Fibroblast of lung (primary cell): ENCODE measurements at regions not wholly inside any gene's neighbourhood (a gene's known extent, or its start where the extent isn't known, plus 50 kb on each side); places are given as distances from the start of the nearest gene placed in this dataset.

Experiments
- DNase-seq, 2 donors: peaks; one replicate each; pipeline versions ENCODE4 v3.0.0 to v3.0.0-alpha.2; 2010; ENCODE audit warnings: low read depth in 2 of 2
- H2AFZ ChIP-seq: 2 replicates; pipeline ENCODE4 v1.5.1; 2012; ENCODE audit warnings: low read length, control low read depth, inconsistent platforms
- H3K27ac ChIP-seq: 2 replicates; pipeline ENCODE4 v1.5.1; 2011; ENCODE audit warnings: low read length, control low read depth; ENCODE audit not compliant: insufficient read depth
- H3K27me3 ChIP-seq: 2 replicates; pipeline ENCODE4 v1.5.1; 2011; ENCODE audit warnings: mild to moderate bottlenecking, low read length; ENCODE audit not compliant: control insufficient read depth, insufficient read depth
- H3K36me3 ChIP-seq: 2 replicates; pipeline ENCODE4 v1.5.1; 2011; ENCODE audit warnings: low read length; ENCODE audit not compliant: control insufficient read depth, insufficient read depth
- H3K4me1 ChIP-seq: 2 replicates; pipeline ENCODE4 v1.5.1; 2011; ENCODE audit warnings: low read length; ENCODE audit not compliant: control insufficient read depth, insufficient read depth; ENCODE audit errors: extremely low read depth
- H3K4me2 ChIP-seq: 2 replicates; pipeline ENCODE4 v1.5.1; 2011; ENCODE audit warnings: low read length, control low read depth; ENCODE audit not compliant: insufficient read depth; ENCODE audit errors: extremely low read depth
- H3K4me3 ChIP-seq, 4 experiments: fragments of 200-600 bp in 1 of 4; sonication (generic) in 1 of 4; replicated peaks in 1 of 4; 2 replicates each; pipeline ENCODE4 v1.5.1; 2011 to 2016; ENCODE audit warnings: low read length in 4 of 4, low read depth in 3 of 4, mild to moderate bottlenecking in 3 of 4, control low read depth in 2 of 4, inconsistent platforms in 1 of 4, mixed read lengths in 1 of 4; ENCODE audit not compliant: insufficient read depth in 1 of 4; ENCODE audit errors: control extremely low read depth in 1 of 4
- H3K79me2 ChIP-seq: 2 replicates; pipeline ENCODE4 v1.5.1; 2012; ENCODE audit warnings: mild to moderate bottlenecking, low read length, inconsistent platforms; ENCODE audit not compliant: control insufficient read depth, insufficient read depth
- H3K9ac ChIP-seq: 2 replicates; pipeline ENCODE4 v1.5.1; 2011; ENCODE audit warnings: mild to moderate bottlenecking, low read length, control low read depth; ENCODE audit not compliant: insufficient read depth
- H3K9me3 ChIP-seq: 2 replicates; pipeline ENCODE4 v1.5.1; 2012; ENCODE audit warnings: low read depth, low read length; ENCODE audit not compliant: control insufficient read depth, insufficient read depth
- H4K20me1 ChIP-seq: 2 replicates; pipeline ENCODE4 v1.5.1; 2011; ENCODE audit warnings: low read length; ENCODE audit not compliant: control insufficient read depth, insufficient read depth; ENCODE audit errors: extremely low read depth
- EZH2 ChIP-seq: IDR thresholded peaks from 2 replicates; pipeline ENCODE4 v1.5.1; 2012; ENCODE audit warnings: low read length, control low read depth, mild to moderate bottlenecking; ENCODE audit errors: missing control alignments
- TF ChIP-seq, protein P1 (sequence below), 2 donors: IDR thresholded peaks in 1 of 2; conservative IDR thresholded peaks in 1 of 2; 1 replicate in 1 of 2; 2 replicates in 1 of 2; pipeline ENCODE4 v1.5.1; 2011 to 2012; ENCODE audit warnings: low read length in 2 of 2, control low read depth in 1 of 2, inconsistent platforms in 1 of 2, low read depth in 1 of 2, mild to moderate bottlenecking in 1 of 2

DNA sequence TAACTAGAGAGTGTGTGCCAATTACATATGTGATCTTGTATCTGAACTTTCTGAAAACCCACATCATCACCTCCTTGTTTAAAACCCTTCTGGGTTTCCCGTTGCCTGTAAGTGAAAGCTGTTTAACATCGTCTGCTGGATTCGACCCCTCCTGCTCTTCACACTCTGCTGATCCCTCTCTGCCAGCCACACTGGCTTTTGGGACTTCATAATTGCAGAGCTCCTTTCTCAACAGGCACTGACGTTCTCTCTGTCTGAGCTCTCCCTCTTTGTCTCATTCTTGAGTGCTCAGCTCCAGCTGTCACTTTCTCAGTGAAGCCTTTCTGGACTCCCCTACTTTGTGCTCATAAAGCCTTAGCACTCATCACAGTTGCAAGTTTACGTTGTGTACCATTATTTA lies 153.9 kb downstream of the CEP135 start:
- Histone ChIP-seq H3K9me3 (no peaks in the 10 kb centered on the region), H3K36me3 (no peaks in the 10 kb centered on the region), H4K20me1 (no peaks in the 10 kb centered on the region), H3K9ac (no peak overlapping the region), H2AFZ (no peak overlapping the region), H3K79me2 (no peaks in the 10 kb centered on the region), H3K4me3 (no peak overlapping the region), H3K27ac (no peak overlapping the region), H3K4me1 (no peaks in the 10 kb centered on the region), H3K27me3 (no peaks in the 10 kb centered on the region), H3K4me2 (no peak overlapping the region)
- TF ChIP-seq EZH2, result no peak
- TF ChIP-seq, protein P1, sequence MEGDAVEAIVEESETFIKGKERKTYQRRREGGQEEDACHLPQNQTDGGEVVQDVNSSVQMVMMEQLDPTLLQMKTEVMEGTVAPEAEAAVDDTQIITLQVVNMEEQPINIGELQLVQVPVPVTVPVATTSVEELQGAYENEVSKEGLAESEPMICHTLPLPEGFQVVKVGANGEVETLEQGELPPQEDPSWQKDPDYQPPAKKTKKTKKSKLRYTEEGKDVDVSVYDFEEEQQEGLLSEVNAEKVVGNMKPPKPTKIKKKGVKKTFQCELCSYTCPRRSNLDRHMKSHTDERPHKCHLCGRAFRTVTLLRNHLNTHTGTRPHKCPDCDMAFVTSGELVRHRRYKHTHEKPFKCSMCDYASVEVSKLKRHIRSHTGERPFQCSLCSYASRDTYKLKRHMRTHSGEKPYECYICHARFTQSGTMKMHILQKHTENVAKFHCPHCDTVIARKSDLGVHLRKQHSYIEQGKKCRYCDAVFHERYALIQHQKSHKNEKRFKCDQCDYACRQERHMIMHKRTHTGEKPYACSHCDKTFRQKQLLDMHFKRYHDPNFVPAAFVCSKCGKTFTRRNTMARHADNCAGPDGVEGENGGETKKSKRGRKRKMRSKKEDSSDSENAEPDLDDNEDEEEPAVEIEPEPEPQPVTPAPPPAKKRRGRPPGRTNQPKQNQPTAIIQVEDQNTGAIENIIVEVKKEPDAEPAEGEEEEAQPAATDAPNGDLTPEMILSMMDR (conservative IDR thresholded peaks at IDR 0.05 in 1 of 2, IDR thresholded peaks at IDR 0.05 in 1 of 2; ENCODE audit: low read depth in 1 of 2, low read length in 2 of 2), result no peak
- DNase-seq, result no peak

DNA sequence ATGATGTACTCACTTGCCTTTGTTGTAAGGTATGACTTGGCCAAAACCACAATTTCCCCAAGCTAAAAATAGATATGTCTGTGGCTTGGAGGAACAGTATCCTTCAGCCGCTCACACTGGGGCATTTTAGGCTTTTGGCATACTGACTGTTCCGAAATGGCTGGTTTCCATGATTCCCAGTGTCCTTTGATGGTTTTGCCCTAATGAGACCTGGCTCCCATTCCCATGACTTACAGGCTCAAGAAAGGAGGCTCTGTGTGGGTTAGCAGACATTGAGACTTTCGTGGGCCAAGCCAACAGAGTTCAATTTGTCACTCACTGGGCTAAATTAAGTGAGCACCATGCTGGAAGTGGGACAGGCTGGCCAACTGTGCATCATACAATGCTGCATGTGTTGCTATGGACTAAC lies 150.6 kb downstream of the CEP135 start:
- Histone ChIP-seq H3K4me3 (no peak overlapping the region), H3K27ac (no peak overlapping the region), H3K9me3 (no peaks in the 10 kb centered on the region), H3K27me3 (no peaks in the 10 kb centered on the region), H2AFZ (no peak overlapping the region), H3K4me2 (no peak overlapping the region), H4K20me1 (no peaks in the 10 kb centered on the region), H3K4me1 (no peaks in the 10 kb centered on the region), H3K9ac (no peak overlapping the region), H3K36me3 (no peaks in the 10 kb centered on the region), H3K79me2 (no peaks in the 10 kb centered on the region)
- DNase-seq, result peak in 1 of 2 donors; percentile 84
- TF ChIP-seq, protein P1 (conservative IDR thresholded peaks at IDR 0.05 in 1 of 2, IDR thresholded peaks at IDR 0.05 in 1 of 2; ENCODE audit: low read depth in 1 of 2, low read length in 2 of 2), result no peak
- TF ChIP-seq EZH2, result no peak

GRCh38 chr4:56093576-56093975 lies 144.8 kb downstream of the CEP135 start:
- DNase-seq, result no peak
- Histone ChIP-seq H3K4me2 (no peak overlapping the region), H3K27me3 (no peaks in the 10 kb centered on the region), H3K79me2 (no peaks in the 10 kb centered on the region), H3K9ac (no peak overlapping the region), H3K36me3 (no peaks in the 10 kb centered on the region), H3K27ac (no peak overlapping the region), H3K4me3 (no peak overlapping the region), H3K4me1 (no peaks in the 10 kb centered on the region), H3K9me3 (no peaks in the 10 kb centered on the region), H4K20me1 (no peaks in the 10 kb centered on the region), H2AFZ (no peak overlapping the region)
- TF ChIP-seq EZH2, result no peak
- TF ChIP-seq, protein P1 (conservative IDR thresholded peaks at IDR 0.05 in 1 of 2, IDR thresholded peaks at IDR 0.05 in 1 of 2; ENCODE audit: low read depth in 1 of 2, low read length in 2 of 2), result no peak
